ENCODE measurements at regions not wholly inside any gene's neighbourhood (a gene's known extent, or its start where the extent isn't known, plus 50 kb on each side); places are given as distances from the start of the nearest gene placed in this dataset.

- H2AK9ac ChIP-seq (replicated peaks; ENCODE audit: low read depth, low read length, poor library complexity), result no peak overlapping the region
- dilution Hi-C loops (cut with HindIII; ENCODE audit: low sequenced_read_pairs, unreplicated experiment) (no loop called here), intact Hi-C loops (cut with micrococcal nuclease) (loop anchor here (10.0 kb wide), 2 partner anchors 195 to 255 kb away; no protein-coding TSS in a partner anchor), in situ Hi-C loops (cut with MboI; ENCODE audit: low sequenced_read_pairs) (no loop called here)
- H3K4me2 ChIP-seq (ENCODE audit: low read depth, low read length), result no peak overlapping the region
- H3K14ac ChIP-seq (replicated peaks; ENCODE audit: low read depth, low read length), result no peak overlapping the region
- no peak overlapping the region for H4K8ac ChIP-seq (ENCODE audit: low read depth in 2 of 2, low read length in 2 of 2)
- no peak overlapping the region for H4K91ac ChIP-seq (ENCODE audit: insufficient read depth, low read depth, low read length)
- H3K27me3 ChIP-seq (ENCODE audit: control insufficient read depth, insufficient read depth, low read length), result peaks cover 5% of the 10 kb centered on the region
- no peak overlapping the region for H3K18ac ChIP-seq (ENCODE audit: low read depth, low read length)
- H3K79me1 ChIP-seq (ENCODE audit: low read depth in 1 of 2, low read length in 2 of 2), result no peaks in the 10 kb centered on the region
- H2BK5ac ChIP-seq (ENCODE audit: low read depth, low read length, poor library complexity, severe bottlenecking), result no peak overlapping the region
- H3K4ac ChIP-seq (ENCODE audit: low read depth, low read length), result no peak overlapping the region
- no peak overlapping the region for H3K23ac ChIP-seq (ENCODE audit: low read depth, low read length)
- H3K9me1 ChIP-seq (ENCODE audit: insufficient read depth, low read length), result peaks cover 3% of the 10 kb centered on the region; the same call in 1 of the 2 replicates
- H2AK5ac ChIP-seq (ENCODE audit: low read depth, low read length), result no peak overlapping the region
- peak; percentile 14 for DNase-seq
- no peak overlapping the region for H4K5ac ChIP-seq (ENCODE audit: low read depth, low read length)
- H2AFZ ChIP-seq (replicated peaks; ENCODE audit: low read length, poor library complexity), result no peak overlapping the region
- no peak overlapping the region for H3K27ac ChIP-seq (ENCODE audit: insufficient read depth, low read length)
- H2BK15ac ChIP-seq (ENCODE audit: low read depth, low read length), result no peak overlapping the region
- WGBS, 2 experiments (ENCODE audit: extremely low coverage in 2 of 2, insufficient read length in 1 of 2), result no CpG with 5 or more reads among the region's 4 CpGs
- no peaks in the 10 kb centered on the region for H4K20me1 ChIP-seq (ENCODE audit: insufficient read depth, low read length)
- no peak overlapping the region for H3K9ac ChIP-seq (ENCODE audit: low read depth, low read length)
- H3K56ac ChIP-seq (ENCODE audit: extremely low read depth, insufficient read depth, low read length), result no peak overlapping the region
- ChIA-PET CTCF (no interaction called here), POLR2A (ENCODE audit: unreplicated experiment) (no interaction called here)
- peaks cover 4% of the 10 kb centered on the region for H3K4me1 ChIP-seq (ENCODE audit: control insufficient read depth, insufficient read depth, low read length)
- peaks cover 2% of the 10 kb centered on the region; the same call in 1 of the 2 replicates for H3K9me3 ChIP-seq (ENCODE audit: control insufficient read depth, insufficient read depth, low read length)
- TF ChIP-seq USF2 (IDR thresholded peaks at IDR 0.05; ENCODE audit: low read depth, low read length), result no peak
- no peak for TF ChIP-seq NFE2L2 (IDR thresholded peaks at IDR 0.05; ENCODE audit: low read depth, low read length)
- no peak for TF ChIP-seq MXI1 (IDR thresholded peaks at IDR 0.05; ENCODE audit: borderline replicate concordance, low read depth, low read length)
- no peak overlapping the region for H2BK20ac ChIP-seq (ENCODE audit: low read depth, low read length)
- no peak for ATAC-seq (ENCODE audit: low read depth)
- no TSS peak for BruUV-seq (replicated peaks)
- no peaks in the 10 kb centered on the region for H3K36me3 ChIP-seq (ENCODE audit: control insufficient read depth, insufficient read depth, low read length)
- no peak overlapping the region for H2BK120ac ChIP-seq (ENCODE audit: low read depth, low read length)
- H3K4me3 ChIP-seq (ENCODE audit: insufficient read depth, low read depth, low read length), result no peak overlapping the region
These were observed 131.8 kb downstream of the TWIST2 start for GRCh38 chr2:238979636-238980035.
